ENCODE measurements at regions not wholly inside any gene's neighbourhood (a gene's known extent, or its start where the extent isn't known, plus 50 kb on each side); places are given as distances from the start of the nearest gene placed in this dataset. TPM values are rescaled to one million over a fixed set of nuclear protein-coding genes. Genes with fewer than 3 reads are reported as not detected.

Small RNA genes lying in the stretch of these regions (microRNA-seq; reads per million reads assigned to microRNA genes)
- gene MIR3144 (ENCODE audit: borderline microRNAs expressed): not detected

All from CD8-positive, alpha-beta T cell (primary cell).